Umbilical cord (tissue), 1 donor: ENCODE measurements at regions not wholly inside any gene's neighbourhood (a gene's known extent, or its start where the extent isn't known, plus 50 kb on each side); places are given as distances from the start of the nearest gene placed in this dataset.
"Not testable (repeated sequence)": the region's sequence is repeated elsewhere in the genome, so short reads cannot be mapped to it uniquely, and the experiment has no call there.

Experiments used
- DNase-seq: peaks from one replicate; pipeline ENCODE4 v3.0.0-alpha.2; 2015; ENCODE audit warnings: low spot score

DNA sequence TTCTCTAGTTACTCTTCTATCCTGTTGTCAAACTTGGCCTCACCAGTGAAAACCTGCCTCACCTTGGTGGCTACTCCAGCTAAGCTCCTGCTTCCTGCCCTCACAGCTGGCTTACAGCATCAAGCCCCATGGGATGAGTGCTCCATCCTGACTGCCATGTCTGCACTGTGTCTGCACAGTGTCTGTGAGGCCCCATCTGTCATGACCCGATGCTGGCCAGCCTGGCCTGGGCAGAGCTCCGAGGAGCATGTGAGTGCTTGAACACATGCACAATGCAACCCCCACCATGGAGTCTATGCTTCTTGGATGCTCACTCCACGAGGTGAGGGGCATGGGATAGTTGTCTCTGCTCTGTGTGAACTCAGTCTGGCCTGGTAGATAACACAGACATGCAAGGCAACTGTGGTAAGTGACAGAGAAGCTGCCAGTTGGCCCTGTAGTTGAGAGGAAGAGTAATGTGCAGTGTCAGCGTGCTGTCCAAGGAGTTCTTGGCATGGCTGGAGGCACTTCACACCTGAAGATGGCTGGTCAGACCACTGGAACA, 207.1 kb upstream of the ZNF32 start:
- no peak for DNase-seq

DNA sequence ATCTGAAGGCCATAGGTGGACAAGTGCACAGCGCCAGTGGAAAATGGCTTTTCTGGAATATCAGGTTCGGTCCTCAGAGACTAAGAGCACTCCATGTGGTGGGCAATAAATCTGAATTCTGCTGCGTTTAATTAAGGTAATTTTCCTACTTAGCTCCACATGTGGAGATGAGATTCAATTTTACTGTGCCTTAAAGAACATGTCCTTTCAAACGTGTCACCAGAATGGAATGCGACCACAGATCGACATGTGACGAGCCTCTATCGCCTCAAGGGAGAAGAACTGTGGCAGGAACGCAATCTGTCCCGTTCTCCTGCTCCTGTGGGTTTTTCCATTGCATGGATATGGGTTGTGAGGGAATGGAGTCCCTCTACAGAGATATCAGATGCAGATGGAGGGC, 205.3 kb upstream of the ZNF32 start:
- DNase-seq = no peak

DNA sequence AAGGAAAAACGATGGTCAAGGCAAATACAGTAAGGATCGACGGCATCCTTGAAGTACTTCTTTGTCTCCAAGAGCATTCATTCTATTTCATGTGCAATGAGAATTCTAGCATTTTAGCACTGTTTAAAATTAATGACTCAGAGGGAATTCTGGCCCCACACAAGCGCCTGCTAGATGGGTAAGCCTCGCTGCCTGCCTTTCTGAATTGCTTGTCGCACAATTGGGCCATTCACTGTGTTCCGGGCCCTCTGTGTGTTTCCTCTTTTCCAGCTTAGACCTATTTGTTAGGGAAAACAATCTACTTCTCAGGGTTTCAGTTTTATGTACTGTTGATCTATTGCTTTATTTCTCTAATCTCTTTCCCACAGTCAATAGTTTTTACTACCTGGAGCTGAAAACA, 204.7 kb upstream of the ZNF32 start:
- DNase-seq = no peak

DNA sequence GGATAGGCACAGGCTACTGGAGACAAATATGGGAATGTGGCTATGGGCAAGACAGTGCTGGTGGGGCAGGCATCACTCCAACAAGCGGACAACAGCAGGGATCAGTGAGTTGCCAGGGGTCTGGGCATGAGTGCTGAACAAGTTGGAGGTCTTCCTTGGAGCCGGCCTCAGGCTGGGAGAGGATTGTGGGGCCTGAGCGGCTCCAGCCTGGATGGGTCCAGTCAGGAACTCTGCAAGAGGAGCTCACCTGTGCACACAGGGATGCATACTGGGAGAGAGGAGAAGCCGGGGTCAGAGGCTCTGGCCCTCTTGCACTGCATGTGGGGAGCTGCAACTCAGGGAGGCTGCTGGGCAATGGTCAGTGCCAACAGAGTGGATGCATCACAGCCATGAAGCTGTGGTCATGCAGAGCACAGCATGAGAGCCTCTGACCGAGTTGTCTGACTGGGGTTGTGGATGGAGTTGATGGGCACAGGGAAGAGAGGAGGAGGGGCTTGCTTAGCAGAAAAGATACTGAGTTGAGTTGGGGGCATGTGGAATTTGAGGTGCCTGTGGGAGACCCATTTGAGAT, 204.0 kb upstream of the ZNF32 start:
- DNase-seq = no peak

DNA sequence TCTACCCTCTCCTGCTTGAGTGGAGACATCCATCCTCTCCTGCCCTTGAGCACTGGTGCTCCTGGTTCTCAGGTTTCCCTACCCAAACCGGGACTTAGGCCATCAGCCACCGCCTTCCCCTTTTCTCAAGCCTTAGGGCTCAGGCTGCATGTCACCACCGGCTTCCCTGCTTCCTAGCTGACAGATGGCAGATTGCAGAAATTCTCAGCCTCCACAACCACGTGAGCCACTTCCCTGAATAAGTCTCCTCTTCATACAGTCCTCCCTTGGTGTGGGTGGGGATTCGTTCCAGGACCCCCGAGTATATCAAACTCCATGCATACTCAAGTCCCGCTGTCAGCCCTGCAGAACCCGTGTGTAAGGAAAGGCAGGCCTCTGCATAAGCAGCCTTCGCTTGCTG, 203.5 kb upstream of the ZNF32 start:
- DNase-seq = no peak

DNA sequence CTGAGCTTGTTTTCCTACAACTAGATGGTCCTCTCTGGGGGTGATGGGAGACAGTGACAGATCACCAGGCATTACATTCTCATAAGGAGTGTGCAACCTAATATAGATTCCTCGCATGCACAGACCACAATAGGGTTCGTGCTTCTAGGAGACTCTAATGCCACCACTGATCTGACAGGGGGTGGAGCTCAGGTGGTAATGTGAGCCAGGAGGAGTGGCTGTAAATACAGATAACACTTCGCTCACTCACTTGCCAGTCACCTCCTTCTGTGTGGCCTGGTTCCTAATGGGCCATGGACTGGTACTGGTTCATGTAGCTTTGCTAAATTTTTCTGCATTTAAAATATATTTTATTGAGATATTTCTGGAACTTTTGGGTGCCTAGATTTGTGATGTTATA, 202.3 kb upstream of the ZNF32 start:
- DNase-seq = no peak

DNA sequence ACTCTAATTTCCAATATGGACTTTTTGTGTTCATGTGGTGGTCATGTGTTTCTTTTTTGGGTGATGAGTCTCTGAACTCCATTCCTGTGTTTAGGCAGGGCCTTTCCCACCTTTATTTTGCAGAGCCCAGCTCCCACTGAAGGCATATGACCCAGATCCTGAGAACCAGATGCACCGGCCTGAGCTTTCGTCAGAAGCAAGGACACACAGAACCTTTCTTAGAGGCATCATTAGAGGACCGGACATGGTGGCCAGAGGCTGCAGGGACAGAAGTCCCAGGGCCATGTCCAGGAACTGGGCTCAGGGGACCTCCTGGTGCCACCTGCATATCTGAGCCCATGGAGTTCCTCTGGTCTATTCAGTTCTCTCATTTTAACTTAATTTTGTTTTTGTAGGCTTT, 200.9 kb upstream of the ZNF32 start:
- no peak for DNase-seq

DNA sequence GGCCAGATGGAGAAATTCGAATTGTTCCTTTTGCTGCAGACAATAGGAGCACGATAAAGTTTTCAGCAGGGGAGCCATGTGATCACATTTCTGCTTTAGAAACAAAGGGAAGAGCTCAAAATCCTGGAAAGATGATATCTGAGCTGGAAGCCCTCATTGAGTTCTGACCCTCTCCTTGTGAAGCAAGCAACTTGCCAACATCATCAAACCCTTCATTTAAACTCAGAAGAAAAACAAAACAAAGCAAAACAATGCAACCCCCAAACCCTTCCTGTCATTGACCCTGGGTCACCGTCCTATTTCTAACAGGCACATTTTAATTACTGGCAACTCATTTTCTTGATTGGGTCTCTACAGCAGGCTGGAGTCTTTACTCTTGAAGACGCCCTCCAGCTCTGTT, 198.3 kb upstream of the ZNF32 start:
- no peak for DNase-seq

DNA sequence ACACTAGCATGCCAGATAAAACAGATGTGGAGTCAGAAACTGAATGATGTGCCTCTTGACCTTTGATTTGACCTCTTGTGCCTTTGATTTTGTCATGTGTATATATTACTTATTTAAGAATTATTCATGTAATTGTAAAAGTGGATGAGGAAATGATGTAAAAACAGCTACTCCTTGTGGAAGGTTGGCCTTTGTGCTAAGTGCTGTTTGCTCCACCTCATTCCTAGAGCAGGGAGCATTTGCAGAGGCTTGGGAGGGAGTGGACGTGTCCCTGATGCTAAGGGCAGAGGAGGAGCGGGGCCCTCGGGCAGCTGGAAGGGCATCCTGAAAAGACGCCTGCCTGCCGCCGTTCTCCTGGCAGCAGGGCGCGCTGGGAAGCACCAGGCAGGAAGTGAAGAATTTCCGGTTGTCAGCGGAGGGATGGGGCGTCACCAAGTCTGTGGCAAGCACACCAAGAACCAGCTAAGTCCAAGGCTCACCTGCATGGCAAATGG, 197.6 kb upstream of the ZNF32 start:
- DNase-seq = no peak

DNA sequence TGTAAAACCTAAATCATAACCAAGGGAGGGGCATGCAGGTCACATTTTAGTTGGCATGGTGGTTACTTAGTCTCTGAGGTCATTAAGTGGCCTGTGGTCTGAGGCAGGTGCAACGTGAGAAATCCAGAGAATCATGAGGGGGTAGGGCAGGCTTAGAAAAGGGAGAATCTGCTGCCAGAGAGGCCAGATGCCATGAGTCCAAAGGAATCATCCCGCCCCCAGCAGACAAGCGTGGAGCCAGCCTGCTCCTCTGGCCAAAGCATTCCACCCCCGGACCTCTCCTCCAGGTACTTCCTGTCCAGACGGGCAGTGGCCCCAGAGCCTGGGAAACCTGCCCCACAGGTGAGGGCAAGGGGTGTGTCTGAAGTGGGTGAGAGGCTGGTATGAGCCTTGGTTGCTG, 196.4 kb upstream of the ZNF32 start:
- no peak for DNase-seq

DNA sequence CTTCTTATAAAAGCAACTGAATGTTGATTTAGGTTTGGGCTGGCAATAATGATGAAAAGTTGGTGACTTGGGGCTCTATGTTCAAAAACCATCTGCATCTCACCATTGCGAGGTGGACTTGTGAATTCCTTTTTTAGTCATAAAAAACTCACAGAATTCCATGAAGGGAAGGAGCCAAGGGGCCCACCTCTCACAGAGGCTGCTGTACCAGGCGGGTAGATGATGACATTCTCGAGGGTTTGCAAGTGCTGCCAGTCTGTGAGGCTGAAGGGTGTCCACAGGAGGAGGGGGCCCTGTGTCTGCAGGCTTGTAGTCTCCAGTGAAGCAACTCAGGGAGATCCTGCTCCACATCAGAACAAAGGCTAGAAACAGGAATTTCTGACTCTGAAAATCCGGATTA, 195.5 kb upstream of the ZNF32 start:
- no peak for DNase-seq

DNA sequence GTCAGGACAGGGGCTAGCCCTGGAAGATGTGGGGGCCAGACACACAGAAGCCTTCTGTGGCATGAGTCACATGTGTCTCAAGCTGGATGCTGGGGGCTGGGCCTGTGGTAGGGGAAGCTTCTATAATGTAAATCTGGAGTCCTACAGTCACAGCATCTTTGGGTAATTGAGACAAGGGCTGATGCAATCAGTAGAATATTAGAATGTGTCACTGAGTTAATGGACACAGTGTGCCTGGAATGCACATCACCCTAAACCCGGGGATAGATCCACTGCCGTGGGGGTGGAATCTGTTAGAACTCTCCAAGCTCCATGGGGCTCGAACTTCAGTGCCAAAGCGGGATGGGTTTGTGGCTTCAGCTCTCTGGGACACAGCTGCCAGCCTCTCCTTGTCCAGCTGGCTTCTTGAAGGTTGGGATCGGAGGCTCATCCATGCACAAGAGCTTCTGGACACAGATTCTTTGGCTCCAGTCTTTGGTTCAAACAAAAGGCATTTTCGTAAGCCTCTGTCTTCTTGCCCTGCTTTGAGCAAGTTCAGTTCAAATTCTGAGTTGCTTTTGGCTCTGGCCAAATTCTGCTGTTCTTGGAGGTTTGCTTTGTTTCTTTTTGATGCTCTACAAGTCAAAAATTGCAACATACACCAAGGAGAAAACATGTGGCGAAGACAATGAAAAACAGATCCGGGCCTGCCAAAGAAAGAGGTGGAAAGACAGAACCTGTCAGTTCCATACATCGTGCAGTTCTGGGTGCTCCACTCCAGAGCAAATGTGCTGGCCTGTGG, 194.8 kb upstream of the ZNF32 start:
- no peak for DNase-seq

DNA sequence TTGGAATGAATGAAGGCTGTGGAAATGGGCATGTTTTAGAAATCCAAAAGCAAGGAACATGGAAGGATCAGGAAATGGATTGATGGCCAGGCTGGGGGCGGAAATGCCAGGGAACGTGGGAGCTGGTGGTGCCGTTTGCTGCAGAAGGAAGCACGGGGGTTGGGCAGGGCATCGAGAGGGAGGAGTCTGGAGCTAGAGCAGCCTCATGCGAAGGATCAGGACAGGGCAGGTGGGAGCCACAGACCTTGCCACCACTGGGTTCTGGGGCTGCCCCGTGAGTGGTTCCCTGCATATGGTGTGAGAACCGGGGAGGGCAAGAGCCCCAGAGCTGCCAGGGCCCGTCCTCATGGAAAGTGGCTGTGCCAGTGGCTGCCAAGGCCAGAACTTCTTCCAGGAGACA, 193.8 kb upstream of the ZNF32 start:
- DNase-seq = no peak

DNA sequence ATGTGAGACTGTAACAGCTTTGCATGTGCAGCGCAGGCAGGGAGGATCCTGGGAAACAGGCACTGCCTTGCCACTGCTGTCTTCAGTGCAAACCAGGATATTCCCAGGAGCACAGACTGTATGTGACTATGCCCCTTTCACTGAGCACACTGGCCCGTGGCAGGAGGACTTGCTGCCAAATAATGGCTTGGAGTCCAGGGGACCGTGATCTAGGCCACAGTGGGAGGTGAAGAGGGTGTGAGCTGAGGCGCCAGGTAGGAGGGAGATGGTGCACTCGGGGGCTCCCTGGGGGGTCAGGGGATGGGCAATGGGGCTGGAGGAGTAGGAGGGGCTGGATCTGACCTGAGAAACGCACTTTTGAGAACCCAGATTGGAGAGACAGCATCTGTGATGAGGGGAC, 193.4 kb upstream of the ZNF32 start:
- DNase-seq = no peak

DNA sequence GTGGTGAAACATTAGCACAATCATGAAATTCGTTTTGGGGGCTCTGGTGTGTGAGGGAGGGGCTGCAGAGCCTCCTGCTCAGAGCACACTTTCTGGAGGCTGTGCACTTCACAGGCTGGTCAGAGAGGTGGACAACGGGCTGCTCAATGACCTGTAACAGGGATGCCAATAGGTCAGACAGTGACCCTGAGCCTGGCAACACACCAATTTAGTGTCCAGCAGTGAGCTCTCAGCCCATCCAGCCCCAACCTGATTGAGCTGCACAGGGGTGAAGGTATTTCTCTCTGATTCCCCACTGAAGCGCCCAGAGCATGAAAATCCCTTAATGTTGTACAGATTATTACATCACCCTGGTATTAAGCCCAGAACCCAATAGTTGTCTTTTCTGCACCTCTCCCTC, 191.3 kb upstream of the ZNF32 start:
- no peak for DNase-seq

DNA sequence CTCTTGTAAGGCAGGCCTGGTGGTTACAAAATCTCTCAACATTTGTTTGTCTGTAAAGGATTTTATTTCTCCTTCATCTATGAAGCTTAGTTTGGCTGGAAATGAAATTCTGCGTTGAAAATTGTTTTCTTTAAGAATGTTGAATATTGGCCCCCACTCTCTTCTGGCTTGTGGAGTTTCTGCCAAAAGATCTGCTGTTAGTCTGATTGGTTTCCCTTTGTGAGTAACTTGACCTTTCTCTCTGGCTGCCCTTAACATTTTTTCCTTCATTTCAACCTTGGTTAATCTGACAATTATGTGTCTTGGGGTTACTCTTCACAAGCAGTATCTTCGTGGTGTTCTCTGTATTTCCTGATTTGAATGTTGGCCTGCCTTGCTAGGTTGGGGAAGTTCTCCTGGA, 186.1 kb upstream of the ZNF32 start:
- not testable (repeated sequence) for DNase-seq

DNA sequence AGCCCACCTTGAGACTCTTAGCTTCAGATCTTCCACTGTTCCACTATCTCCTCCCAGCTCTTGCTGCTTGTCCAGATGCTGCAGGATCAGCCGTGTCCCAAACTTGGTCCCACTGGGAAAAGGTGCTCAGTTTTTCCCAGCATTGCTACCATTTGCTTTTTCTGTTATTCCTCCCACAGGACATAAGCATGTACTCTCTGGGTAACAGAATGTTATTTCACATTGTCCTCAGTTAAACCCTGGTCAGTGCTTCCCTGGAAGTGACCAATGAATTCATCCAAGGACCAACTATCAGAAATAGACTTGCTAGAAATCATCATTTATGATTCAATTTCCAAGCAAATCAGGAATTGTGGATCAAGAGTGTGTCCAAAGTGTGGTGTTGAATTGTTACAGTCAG, 179.2 kb upstream of the ZNF32 start:
- DNase-seq = no peak

DNA sequence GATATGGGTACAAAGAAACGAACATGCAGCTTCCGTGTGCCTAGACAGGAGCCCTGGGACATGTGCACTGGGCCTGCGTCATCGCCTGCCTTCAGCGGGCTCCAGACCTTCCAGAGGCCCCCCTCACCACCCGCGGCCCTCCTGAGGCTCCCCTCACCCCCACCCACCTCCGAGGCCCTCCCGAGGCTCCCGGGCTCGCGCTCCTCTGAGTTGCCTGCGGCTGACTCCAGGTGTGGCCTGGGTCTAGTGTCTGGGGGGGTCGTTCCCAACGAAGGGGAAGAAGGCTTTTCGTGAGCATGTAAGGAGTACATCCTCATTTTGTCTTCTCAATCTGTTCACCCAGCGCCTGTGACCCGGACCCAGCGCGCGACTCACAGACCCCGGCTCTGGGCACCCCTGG, 177.3 kb upstream of the ZNF32 start:
- DNase-seq = no peak

DNA sequence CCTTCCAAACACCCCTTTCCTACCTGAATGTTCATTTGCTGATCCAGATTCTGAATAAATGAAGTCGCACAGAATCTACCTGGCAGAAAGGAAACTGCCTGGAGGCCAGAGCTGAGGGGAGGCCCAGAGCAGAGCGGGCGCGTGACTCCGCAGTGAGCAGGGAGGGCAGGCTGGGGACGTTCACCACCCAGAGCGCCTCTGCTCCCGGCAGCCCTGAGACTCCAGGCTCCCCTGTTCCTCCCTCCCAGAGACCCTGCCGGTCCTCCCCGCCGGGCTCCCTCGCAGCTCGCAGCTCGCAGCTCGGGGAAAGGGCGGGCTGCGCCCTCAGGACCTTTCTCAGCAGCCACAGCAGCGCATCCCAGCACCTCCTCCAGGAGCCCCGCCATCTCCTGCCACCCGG, 176.7 kb upstream of the ZNF32 start:
- no peak for DNase-seq

DNA sequence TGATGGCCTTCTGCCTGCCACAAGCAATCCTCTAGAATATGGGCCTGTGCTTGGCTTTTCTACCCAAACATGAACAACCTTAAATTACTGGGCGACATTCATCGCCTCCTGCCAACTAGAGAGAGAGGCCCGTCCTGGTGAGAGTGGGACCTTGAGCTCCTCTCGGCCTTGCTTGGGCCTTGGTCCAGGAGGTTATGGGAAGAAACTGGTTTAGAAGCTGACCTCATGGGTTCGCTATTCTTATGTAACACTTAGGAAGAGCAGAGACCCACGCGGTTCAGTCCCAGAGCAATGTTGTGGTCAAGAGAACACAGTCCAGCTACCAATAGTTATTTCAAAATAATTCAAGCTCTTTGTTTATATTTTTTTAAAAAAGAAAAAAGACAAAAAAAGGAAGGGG, 176.3 kb upstream of the ZNF32 start:
- DNase-seq = no peak

DNA sequence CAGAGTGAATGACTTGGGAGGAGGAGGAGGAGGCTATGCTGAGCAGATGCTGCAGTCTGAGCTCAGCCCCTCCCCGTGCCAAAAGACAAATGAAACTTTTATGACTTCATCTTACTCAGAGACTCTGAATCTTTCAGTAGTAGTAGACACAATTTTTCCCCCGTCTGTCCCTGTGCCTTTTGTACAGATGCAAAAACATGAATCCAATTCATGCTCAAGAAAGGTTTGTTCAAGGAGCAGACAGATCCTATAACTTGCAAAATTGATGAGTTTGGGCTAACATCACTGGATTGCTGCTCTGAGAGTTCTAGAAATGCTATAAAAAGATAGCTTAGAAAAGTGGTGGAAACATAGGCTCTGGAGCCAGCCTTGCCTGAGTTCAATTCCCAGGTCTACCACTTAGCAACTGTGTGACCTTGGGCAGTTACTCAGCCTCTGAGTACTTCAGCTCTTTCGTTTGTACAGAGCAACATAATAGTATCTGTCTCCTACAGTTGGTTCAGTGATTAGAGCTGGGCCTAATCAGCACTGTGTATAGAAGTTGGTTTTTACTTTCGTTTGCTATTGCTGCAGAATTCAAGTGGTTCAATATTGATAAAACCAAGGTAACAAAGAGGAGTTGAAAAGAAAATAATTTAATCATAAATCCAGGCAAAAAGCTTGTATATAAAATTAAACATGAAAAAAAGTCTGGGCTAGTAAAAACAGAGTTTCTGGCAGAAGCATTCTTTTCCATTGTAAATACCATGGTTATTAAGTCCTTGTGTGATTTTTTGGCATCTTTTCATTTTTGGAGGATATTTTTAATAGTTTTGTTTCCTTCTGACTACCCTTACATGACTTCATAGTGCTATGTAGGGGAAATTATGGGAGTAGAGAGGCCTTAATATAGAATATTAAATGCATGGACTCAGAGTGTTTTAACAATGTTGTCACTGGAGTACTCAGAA, 174.2 kb upstream of the ZNF32 start:
- no peak for DNase-seq

DNA sequence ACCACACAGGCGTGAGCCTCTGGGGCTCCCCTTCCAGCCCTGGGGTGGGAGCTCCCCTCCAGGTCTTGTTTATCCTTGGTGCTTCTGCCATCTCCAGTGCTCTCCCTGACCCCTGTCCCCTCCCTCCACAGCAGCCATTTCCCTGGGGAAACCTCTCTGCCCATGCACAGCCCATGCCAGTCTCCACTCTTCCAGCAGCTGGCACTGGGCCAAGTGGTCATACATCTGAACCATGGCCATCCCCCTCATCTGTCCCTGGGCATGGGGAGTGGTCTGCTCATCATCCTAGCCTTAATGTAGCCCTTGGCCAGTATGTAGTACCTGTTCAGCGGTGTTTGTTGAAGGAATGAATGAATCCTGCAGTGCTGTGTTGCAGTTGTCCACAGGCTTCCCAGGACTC, 172.4 kb upstream of the ZNF32 start:
- no peak for DNase-seq
